Upper lobe of right lung (tissue), 1 donor: ENCODE measurements at regions not wholly inside any gene's neighbourhood (a gene's known extent, or its start where the extent isn't known, plus 50 kb on each side); places are given as distances from the start of the nearest gene placed in this dataset.
"Not testable (repeated sequence)": the region's sequence is repeated elsewhere in the genome, so short reads cannot be mapped to it uniquely, and the experiment has no call there.

ENCODE experiments used
- ATAC-seq: fragments of 200-7000 bp; cut with Tn5 transposase; one replicate; pipeline ENCODE4 v1.9.1; 2020; ENCODE audit warnings: mild to moderate bottlenecking, moderate library complexity
- DNase-seq: peaks from one replicate; pipeline ENCODE4 v3.0.0-alpha.2; 2020
- H3K27ac ChIP-seq: fragments of 200-600 bp; one replicate; pipeline ENCODE4 v1.8.0; 2022
- H3K27me3 ChIP-seq: fragments of 200-600 bp; one replicate; pipeline ENCODE4 v1.8.0; 2022; ENCODE audit warnings: mild to moderate bottlenecking
- H3K36me3 ChIP-seq: fragments of 200-600 bp; one replicate; pipeline ENCODE4 v1.8.0; 2022
- H3K4me1 ChIP-seq: fragments of 200-600 bp; one replicate; pipeline ENCODE4 v1.8.0; 2022
- H3K4me3 ChIP-seq: fragments of 200-600 bp; one replicate; pipeline ENCODE4 v1.8.0; 2022; ENCODE audit warnings: mild to moderate bottlenecking
- H3K9me3 ChIP-seq: fragments of 200-600 bp; one replicate; pipeline ENCODE4 v1.8.0; 2022
- CTCF ChIP-seq: fragments of 200-600 bp; IDR thresholded peaks from one replicate; pipeline ENCODE4 v1.8.0; 2022; ENCODE audit warnings: antibody characterized with exemption
- intact Hi-C: fragments of 100-400 bp; cut with DNase I; formaldehyde crosslinking; loops from one replicate; pipeline ENCODE4 v1.11.0; 2022
- donor health status: DM: no; HTN: yes; CAD: no; lungs with severe emphysema.

GRCh38 chr4:148540622-148541326 lies 98.6 kb upstream of the NR3C2 start:
- H3K4me3 ChIP-seq, result no peak overlapping the region
- DNase-seq, result no peak
- intact Hi-C loops, result no loop called here
- H3K27ac ChIP-seq, result no peak overlapping the region
- H3K36me3 ChIP-seq, result no peaks in the 10 kb centered on the region
- no peak for TF ChIP-seq CTCF
- H3K27me3 ChIP-seq, result no peaks in the 10 kb centered on the region
- ATAC-seq, result no peak
- H3K4me1 ChIP-seq, result no peaks in the 10 kb centered on the region
- no peaks in the 10 kb centered on the region for H3K9me3 ChIP-seq

GRCh38 chr4:148539387-148539786 lies 97.2 kb upstream of the NR3C2 start:
- H3K4me1 ChIP-seq, result no peaks in the 10 kb centered on the region
- H3K27ac ChIP-seq, result no peak overlapping the region
- ATAC-seq (peak; percentile 90), DNase-seq (no peak)
- peaks cover under 1% of the 10 kb centered on the region for H3K9me3 ChIP-seq
- H3K36me3 ChIP-seq, result no peaks in the 10 kb centered on the region
- no peaks in the 10 kb centered on the region for H3K27me3 ChIP-seq
- no peak for TF ChIP-seq CTCF
- H3K4me3 ChIP-seq, result no peak overlapping the region
- intact Hi-C loops, result no loop called here

- not testable (repeated sequence) for H3K4me1 ChIP-seq, ATAC-seq
These were observed 91.6 kb upstream of the NR3C2 start for GRCh38 chr4:148533851-148534250.

GRCh38 chr4:148530114-148530513 lies 87.9 kb upstream of the NR3C2 start:
- Histone ChIP-seq H3K27me3 (no peaks in the 10 kb centered on the region), H3K27ac (no peak overlapping the region), H3K9me3 (peaks cover 14% of the 10 kb centered on the region), H3K36me3 (no peaks in the 10 kb centered on the region), H3K4me1 (no peaks in the 10 kb centered on the region), H3K4me3 (no peak overlapping the region)
- ATAC-seq, result no peak
- DNase-seq, result no peak
- intact Hi-C loops, result no loop called here
- no peak for TF ChIP-seq CTCF

More at GRCh38 chr4:148533851-148534250, 91.6 kb upstream of the NR3C2 start:
- H3K27me3 ChIP-seq, H3K36me3 ChIP-seq, DNase-seq, H3K4me3 ChIP-seq, intact Hi-C loops, H3K27ac ChIP-seq: not testable (repeated sequence)
- H3K9me3 ChIP-seq, result peaks cover 14% of the 10 kb centered on the region

- H3K36me3 ChIP-seq, result no peaks in the 10 kb centered on the region
- DNase-seq (no peak), ATAC-seq (no peak)
- no peak overlapping the region for H3K4me3 ChIP-seq
- intact Hi-C loops, result no loop called here
- H3K4me1 ChIP-seq, result no peaks in the 10 kb centered on the region
- H3K27me3 ChIP-seq, result no peaks in the 10 kb centered on the region
- no peak overlapping the region for H3K27ac ChIP-seq
- no peaks in the 10 kb centered on the region for H3K9me3 ChIP-seq
- no peak for TF ChIP-seq CTCF
These were observed 85.4 kb upstream of the NR3C2 start for GRCh38 chr4:148527571-148527970.

- H3K4me1 ChIP-seq, result no peaks in the 10 kb centered on the region
- ATAC-seq (no peak), DNase-seq (no peak)
- intact Hi-C loops, result no loop called here
- no peaks in the 10 kb centered on the region for H3K36me3 ChIP-seq
- H3K27me3 ChIP-seq, result no peaks in the 10 kb centered on the region
- H3K27ac ChIP-seq, result no peak overlapping the region
- TF ChIP-seq CTCF, result no peak
- no peak overlapping the region for H3K4me3 ChIP-seq
- H3K9me3 ChIP-seq, result no peaks in the 10 kb centered on the region
These were observed 80.8 kb upstream of the NR3C2 start for GRCh38 chr4:148522995-148523394.
